ENCODE measurements at regions not wholly inside any gene's neighbourhood (a gene's known extent, or its start where the extent isn't known, plus 50 kb on each side); places are given as distances from the start of the nearest gene placed in this dataset.

DNA sequence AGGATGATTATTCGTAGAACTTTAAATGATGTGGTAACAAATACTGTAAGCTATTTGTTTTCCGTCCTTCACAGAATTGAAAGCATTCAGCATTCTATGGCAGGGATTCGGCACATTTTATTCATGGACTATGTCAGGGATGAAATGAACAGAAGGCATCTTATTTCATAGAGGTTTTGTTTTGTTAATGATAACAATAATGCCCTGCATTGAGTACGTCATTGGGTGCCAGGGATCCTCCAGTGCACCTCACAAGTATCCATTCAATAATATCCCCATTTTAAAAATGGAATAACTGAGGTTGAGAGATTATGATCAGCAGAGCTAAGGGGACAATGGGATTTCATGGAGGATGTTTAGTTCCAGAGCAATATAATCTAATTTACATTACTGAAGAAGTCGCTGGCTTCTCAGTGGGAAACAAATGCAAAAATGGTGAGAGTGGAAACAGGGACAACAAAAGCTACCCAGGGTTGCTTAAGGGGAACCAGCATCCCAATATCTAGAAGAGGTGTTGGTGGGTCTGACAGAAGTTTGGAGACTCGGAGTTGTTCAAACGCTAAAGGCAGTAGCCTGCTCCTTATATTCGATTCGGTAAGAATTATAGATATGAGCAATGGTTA lies 985.7 kb upstream of the WWC1 start:
- in situ Hi-C loops (cut with MboI; ENCODE audit: low sequenced_read_pairs in 4 of 4) (no loop called here), intact Hi-C loops (cut with DNase I; ENCODE audit: low total_unique reads) (no loop called here)
- H3K27ac ChIP-seq = no peak overlapping the region
- TF ChIP-seq, protein P1, sequence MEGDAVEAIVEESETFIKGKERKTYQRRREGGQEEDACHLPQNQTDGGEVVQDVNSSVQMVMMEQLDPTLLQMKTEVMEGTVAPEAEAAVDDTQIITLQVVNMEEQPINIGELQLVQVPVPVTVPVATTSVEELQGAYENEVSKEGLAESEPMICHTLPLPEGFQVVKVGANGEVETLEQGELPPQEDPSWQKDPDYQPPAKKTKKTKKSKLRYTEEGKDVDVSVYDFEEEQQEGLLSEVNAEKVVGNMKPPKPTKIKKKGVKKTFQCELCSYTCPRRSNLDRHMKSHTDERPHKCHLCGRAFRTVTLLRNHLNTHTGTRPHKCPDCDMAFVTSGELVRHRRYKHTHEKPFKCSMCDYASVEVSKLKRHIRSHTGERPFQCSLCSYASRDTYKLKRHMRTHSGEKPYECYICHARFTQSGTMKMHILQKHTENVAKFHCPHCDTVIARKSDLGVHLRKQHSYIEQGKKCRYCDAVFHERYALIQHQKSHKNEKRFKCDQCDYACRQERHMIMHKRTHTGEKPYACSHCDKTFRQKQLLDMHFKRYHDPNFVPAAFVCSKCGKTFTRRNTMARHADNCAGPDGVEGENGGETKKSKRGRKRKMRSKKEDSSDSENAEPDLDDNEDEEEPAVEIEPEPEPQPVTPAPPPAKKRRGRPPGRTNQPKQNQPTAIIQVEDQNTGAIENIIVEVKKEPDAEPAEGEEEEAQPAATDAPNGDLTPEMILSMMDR (IDR thresholded peaks at IDR 0.05 in 4 of 5, conservative IDR thresholded peaks at IDR 0.05 in 1 of 5) = no peak
- TF ChIP-seq POLR2A (IDR thresholded peaks at IDR 0.05) = no peak
- ATAC-seq (no peak), DNase-seq (no peak)
- no peaks in the 10 kb centered on the region for H3K9me3 ChIP-seq
- H3K4me3 ChIP-seq = no peak overlapping the region
- H3K4me1 ChIP-seq = peaks cover 0 to 4% of the 10 kb centered on the region in 2 donors
- no peaks in the 10 kb centered on the region for H3K36me3 ChIP-seq
- no peaks in the 10 kb centered on the region for H3K27me3 ChIP-seq

DNA sequence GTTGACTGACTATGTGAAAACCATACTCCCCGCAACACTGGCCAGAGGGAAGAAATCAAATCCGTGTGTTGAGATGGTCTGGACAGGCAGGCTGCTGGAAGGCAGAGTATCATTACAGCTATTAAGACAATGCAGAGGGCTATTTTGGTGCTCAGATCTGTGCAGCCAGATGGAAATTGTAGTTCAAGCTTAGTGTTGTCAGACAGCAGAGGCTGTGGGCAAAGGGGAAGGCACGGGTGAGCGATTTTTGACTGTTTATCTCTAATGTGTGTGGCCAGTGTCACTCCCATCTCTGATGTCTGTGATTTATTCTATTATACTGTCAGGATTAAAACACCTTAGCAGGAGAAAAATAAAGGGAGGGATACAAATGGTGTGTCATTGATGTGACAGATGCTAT lies 984.4 kb upstream of the WWC1 start:
- TF ChIP-seq, protein P1 (IDR thresholded peaks at IDR 0.05 in 4 of 5, conservative IDR thresholded peaks at IDR 0.05 in 1 of 5) = no peak
- TF ChIP-seq POLR2A (IDR thresholded peaks at IDR 0.05) = no peak
- in situ Hi-C loops (cut with MboI; ENCODE audit: low sequenced_read_pairs in 4 of 4) = no loop called here

DNA sequence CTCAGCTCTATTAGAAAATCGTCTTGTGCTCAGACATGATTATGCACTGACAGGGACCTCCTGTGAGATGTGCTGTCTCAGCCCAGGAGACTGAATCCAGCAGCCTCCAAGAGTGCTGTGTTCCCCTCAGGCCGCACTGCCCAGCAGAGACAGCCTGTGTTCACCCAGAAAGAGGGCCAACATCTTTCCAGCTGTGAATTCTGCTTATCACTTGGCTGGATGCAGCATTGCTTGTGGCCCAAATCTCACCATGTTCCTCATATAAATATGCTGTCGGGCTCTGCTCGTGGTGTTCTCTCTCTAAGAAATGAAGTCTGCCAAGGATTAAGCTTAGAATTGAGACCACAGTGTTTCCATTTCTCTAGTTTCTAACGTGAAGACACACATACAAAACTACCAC lies 983.0 kb upstream of the WWC1 start:
- no peak for DNase-seq
- H3K36me3 ChIP-seq = no peaks in the 10 kb centered on the region
- no peaks in the 10 kb centered on the region for H3K9me3 ChIP-seq
- H3K27ac ChIP-seq = no peak overlapping the region
- no peak overlapping the region for H3K4me3 ChIP-seq
- ATAC-seq = no peak
- peaks cover 0 to 4% of the 10 kb centered on the region in 2 donors for H3K4me1 ChIP-seq
- in situ Hi-C loops (cut with MboI; ENCODE audit: low sequenced_read_pairs in 4 of 4) (no loop called here), intact Hi-C loops (cut with DNase I; ENCODE audit: low total_unique reads) (no loop called here)
- TF ChIP-seq POLR2A (IDR thresholded peaks at IDR 0.05) = no peak
- TF ChIP-seq, protein P1 (IDR thresholded peaks at IDR 0.05 in 4 of 5, conservative IDR thresholded peaks at IDR 0.05 in 1 of 5) = no peak
- no peaks in the 10 kb centered on the region for H3K27me3 ChIP-seq

More for the DNA sequence above, 984.4 kb upstream of the WWC1 start:
- Histone ChIP-seq H3K27ac (no peak overlapping the region), H3K4me3 (no peak overlapping the region), H3K4me1 (peaks cover 0 to 4% of the 10 kb centered on the region in 2 donors), H3K27me3 (no peaks in the 10 kb centered on the region), H3K36me3 (no peaks in the 10 kb centered on the region), H3K9me3 (no peaks in the 10 kb centered on the region)
- DNase-seq (no peak), ATAC-seq (peak in 1 of 2 donors; percentile 30)
- intact Hi-C loops (cut with DNase I; ENCODE audit: low total_unique reads) = no loop called here

DNA sequence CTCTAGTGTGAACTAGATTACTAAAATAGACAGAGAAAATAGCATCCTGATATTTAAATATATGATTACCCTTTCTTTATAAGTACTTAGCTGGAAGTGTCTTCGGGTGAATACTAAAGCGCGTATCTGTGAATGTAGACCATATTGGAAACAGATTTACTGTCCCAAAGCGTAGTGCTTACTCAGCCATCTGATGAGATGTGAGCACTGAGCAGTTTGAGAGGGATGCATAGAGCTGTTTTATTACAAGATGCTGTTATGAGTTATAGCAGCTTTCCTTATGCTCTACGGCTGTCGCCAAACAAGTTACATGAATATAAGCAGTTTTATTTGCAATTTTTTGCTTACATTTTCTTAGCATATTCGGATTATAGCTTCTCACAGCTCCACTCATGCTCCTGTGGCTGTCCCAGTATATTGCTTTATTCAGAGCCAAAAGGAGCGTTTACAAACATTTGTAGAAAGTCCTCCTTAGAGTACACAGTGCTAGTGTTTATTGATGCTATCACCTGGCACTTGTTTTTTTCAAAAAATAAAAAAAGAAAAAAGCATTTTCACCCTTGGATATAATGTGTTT lies 981.4 kb upstream of the WWC1 start:
- Histone ChIP-seq H3K4me1 (peaks cover 0 to 1% of the 10 kb centered on the region in 2 donors), H3K27me3 (no peaks in the 10 kb centered on the region), H3K36me3 (no peaks in the 10 kb centered on the region), H3K27ac (no peak overlapping the region), H3K4me3 (no peak overlapping the region), H3K9me3 (no peaks in the 10 kb centered on the region)
- ATAC-seq (no peak), DNase-seq (no peak)
- TF ChIP-seq POLR2A (IDR thresholded peaks at IDR 0.05) = no peak
- TF ChIP-seq, protein P1 (IDR thresholded peaks at IDR 0.05 in 4 of 5, conservative IDR thresholded peaks at IDR 0.05 in 1 of 5) = no peak
- in situ Hi-C loops (cut with MboI; ENCODE audit: low sequenced_read_pairs in 4 of 4) (no loop called here), intact Hi-C loops (cut with DNase I; ENCODE audit: low total_unique reads) (no loop called here)

All from gastrocnemius medialis (tissue), 4 donors.